Coronary artery (tissue), 2 donors: ENCODE measurements at regions not wholly inside any gene's neighbourhood (a gene's known extent, or its start where the extent isn't known, plus 50 kb on each side); places are given as distances from the start of the nearest gene placed in this dataset.

Experiments
- DNase-seq: peaks from one replicate; pipeline ENCODE4 v3.0.0-alpha.2; 2017; ENCODE audit warnings: low spot score
- H3K27ac ChIP-seq, 2 donors: fragments of 200-600 bp; sonication (generic); one replicate each; pipeline ENCODE4 v1.5.1; 2016 to 2019
- H3K4me3 ChIP-seq: fragments of 200-600 bp; sonication (generic); 2 replicates; pipeline ENCODE4 v1.5.1; 2016; ENCODE audit warnings: mild to moderate bottlenecking, moderate library complexity
- TF ChIP-seq, protein P1 (sequence below): fragments of 200-600 bp; sonication (generic); IDR thresholded peaks from one replicate; pipeline ENCODE4 v1.5.1; 2019; ENCODE audit warnings: antibody characterized with exemption

DNA sequence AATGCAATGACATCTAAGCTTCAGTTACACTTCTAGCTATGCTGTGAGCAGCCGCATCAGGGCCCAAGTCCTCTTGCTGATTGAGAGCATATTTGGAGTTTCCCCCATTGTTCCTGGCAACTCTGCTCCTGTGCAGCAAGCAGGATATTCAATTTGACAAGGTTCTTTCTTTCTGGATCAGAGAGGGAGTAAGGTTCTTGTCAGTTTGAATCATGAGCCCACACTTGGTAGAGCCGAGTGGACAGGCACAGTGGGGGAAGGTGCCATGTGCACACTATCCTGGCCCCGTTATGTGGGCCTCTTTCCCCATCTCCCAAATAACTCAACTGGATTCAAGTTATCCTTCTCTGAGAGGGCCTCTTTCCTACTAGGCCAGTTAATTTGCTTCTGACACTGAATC, 385.4 kb downstream of the ZIC1 start:
- TF ChIP-seq, protein P1, sequence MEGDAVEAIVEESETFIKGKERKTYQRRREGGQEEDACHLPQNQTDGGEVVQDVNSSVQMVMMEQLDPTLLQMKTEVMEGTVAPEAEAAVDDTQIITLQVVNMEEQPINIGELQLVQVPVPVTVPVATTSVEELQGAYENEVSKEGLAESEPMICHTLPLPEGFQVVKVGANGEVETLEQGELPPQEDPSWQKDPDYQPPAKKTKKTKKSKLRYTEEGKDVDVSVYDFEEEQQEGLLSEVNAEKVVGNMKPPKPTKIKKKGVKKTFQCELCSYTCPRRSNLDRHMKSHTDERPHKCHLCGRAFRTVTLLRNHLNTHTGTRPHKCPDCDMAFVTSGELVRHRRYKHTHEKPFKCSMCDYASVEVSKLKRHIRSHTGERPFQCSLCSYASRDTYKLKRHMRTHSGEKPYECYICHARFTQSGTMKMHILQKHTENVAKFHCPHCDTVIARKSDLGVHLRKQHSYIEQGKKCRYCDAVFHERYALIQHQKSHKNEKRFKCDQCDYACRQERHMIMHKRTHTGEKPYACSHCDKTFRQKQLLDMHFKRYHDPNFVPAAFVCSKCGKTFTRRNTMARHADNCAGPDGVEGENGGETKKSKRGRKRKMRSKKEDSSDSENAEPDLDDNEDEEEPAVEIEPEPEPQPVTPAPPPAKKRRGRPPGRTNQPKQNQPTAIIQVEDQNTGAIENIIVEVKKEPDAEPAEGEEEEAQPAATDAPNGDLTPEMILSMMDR = no peak
- DNase-seq = no peak

DNA sequence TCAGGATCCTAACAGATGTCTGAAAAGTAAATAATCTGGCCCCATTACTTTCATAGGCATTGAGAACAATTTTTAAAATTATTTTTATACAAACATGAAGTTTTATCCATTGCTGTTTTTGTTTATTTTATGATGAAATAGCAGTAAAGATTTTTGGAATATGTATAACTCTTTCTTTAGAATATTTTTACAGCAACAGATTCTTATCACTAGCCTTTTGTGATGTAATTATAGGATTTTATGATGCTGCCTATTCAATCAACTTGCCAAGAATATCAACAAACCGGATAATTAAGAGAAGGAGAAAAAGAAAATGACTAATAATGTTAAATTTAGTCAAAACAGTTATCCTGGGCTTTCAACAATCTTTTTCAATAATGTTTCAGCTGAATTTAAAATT, 386.3 kb downstream of the ZIC1 start:
- Histone ChIP-seq H3K4me3 (no peak overlapping the region), H3K27ac (no peak overlapping the region)
- no peak for DNase-seq
- TF ChIP-seq, protein P1 = no peak

More for the DNA sequence above, 385.4 kb downstream of the ZIC1 start:
- Histone ChIP-seq H3K27ac (no peak overlapping the region), H3K4me3 (no peak overlapping the region)

DNA sequence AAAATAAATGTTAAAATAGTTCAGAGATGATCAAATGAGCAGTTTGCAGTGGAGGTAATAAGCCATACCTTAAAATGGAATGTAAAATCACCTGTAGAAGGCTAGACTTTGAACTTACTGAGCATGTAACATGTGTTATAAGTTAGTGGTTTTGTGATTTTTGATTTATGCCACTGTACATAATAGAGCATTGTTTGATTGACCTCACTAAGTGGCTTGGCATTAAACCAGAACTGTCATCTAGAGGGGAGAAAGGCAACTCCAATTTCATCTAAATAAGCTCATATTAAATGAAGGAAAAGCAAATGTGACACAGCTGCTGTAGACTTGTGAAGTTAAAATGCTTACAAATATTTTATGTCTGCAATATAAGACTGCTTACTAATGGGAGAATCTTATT, 387.9 kb downstream of the ZIC1 start:
- TF ChIP-seq, protein P1 = no peak
- Histone ChIP-seq H3K27ac (no peak overlapping the region), H3K4me3 (no peak overlapping the region)
- no peak for DNase-seq

DNA sequence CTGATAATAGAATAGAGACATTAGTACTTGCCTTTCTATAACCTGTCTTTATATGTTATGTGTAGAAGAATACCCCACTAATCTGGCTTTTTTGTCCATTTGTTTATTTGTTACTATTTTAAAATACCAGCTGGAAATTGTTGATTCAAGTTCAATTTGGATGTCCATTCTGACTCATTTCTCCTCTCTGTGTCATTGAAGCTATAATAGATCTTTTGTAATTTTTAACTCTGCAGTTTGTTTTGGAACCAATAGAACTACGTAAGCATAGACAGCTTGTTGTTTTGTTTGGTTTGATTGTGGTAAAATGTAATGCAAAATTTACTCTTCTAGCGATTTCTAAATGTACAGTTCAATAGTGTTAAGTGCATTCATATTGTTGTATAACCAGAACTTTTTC, 390.4 kb downstream of the ZIC1 start:
- TF ChIP-seq, protein P1 = no peak
- Histone ChIP-seq H3K4me3 (no peak overlapping the region), H3K27ac (no peak overlapping the region)
- no peak for DNase-seq

DNA sequence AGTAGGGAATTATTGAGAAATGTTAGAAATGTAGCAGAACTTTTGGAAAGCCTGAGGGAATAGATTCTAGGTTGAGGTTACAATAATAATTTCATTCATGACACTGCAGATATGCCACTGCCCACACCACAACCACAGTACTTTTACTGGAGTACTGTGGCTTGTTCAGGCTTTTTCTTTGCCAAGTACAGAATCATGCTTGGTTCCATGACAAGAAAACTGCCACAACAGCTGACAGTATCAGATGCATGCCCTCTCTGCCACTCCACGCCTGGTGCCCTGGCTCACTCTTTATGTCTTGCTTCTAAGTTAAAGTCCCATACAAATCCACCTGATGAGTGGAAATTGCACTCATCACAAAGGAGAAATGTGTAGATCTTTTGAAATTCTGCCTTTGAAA, 398.6 kb downstream of the ZIC1 start:
- TF ChIP-seq, protein P1 = no peak

DNA sequence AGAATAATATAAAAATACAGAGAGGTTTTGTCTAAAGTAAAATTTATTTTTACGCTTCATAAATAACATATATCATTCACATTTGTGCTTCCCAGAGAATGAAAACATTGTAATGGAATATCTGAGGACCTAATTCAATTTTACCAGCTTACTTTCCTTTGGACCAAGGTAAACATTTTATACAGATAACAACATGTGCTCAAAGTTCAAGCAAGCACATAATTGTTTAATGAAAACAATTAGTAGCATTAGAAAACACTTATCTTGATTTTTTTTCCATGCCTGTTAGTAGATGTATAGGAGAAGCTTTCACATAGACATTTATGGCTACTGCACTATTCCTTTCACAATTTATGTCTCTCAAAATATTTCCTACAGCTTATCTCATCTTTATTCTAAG, 400.0 kb downstream of the ZIC1 start:
- TF ChIP-seq, protein P1 = no peak
- Histone ChIP-seq H3K27ac (no peak overlapping the region), H3K4me3 (no peak overlapping the region)
- DNase-seq = no peak

More for the DNA sequence above, 398.6 kb downstream of the ZIC1 start:
- Histone ChIP-seq H3K4me3 (no peak overlapping the region), H3K27ac (no peak overlapping the region)
- no peak for DNase-seq

DNA sequence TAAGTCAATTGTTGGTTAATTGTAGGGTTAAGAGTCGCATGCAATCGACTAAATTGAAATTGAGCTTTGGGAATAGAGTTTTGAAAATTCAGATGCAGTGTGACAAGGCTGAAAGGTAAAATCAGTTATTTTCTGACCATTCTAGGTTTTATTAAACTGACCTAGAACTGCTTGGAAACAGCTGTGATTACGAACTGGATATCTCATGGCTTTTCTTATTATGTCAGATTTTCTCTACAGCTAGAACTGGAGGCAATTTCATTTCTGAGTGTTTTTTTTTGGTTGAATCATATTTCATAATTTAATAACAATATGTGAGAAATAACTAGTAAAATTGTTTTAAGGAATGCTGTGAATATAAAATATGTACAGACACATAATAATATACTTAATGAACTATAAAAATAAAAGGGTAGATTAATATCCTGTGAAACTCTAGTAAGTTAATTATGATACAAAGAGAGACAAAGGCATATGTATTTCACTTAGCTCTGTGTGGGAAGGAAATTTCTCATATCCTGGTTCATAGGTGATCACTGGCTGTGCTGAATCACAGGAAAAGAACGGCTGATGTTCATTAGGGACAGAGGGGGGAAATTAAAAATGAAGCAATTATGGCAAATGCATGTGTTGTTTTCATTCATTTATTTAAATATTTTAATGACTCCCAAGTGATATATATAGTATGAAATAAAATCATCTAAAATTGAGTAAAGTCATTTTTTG, 403.2 kb downstream of the ZIC1 start:
- no peak overlapping the region for H3K27ac ChIP-seq
- TF ChIP-seq, protein P1 = no peak
- H3K4me3 ChIP-seq = no peak overlapping the region

More for the DNA sequence above, 403.2 kb downstream of the ZIC1 start:
- DNase-seq = no peak
